Naive thymus-derived CD8-positive, alpha-beta T cell (primary cell): ENCODE measurements at regions not wholly inside any gene's neighbourhood (a gene's known extent, or its start where the extent isn't known, plus 50 kb on each side); places are given as distances from the start of the nearest gene placed in this dataset.
"Not testable (repeated sequence)": the region's sequence is repeated elsewhere in the genome, so short reads cannot be mapped to it uniquely, and the experiment has no call there.

Source experiments
- ATAC-seq, 2 donors: fragments of 150-1000 bp; cut with Tn5 transposase in 1 of 2; sonication (Bioruptor Pico), chemical (Tn5 transposase) in 1 of 2; 1 replicate in 1 of 2; 2 replicates in 1 of 2; pipeline ENCODE4 v1.10.0; 2021; ENCODE audit warnings: mild to moderate bottlenecking in 2 of 2, moderate library complexity in 2 of 2
- POLR2A ChIA-PET: fragments of 350-600 bp; sonication (Branson Sonifier 250); formaldehyde crosslinking; loops from one replicate; lab custom pipeline; 2021; ENCODE audit warnings: antibody characterized with exemption; lab: Charles Lee
- DNase-seq, 10 donors: peaks; one replicate each; pipeline versions ENCODE4 v3.0.0 to v3.0.0-alpha.2; 2020 to 2022
- H3K27ac Mint-ChIP-seq, 10 donors: one replicate each; pipeline ENCODE4 v1.8.0; 2020 to 2022; ENCODE audit warnings: mild to moderate bottlenecking in 10 of 10, mixed read lengths in 10 of 10, moderate library complexity in 4 of 10, inconsistent platforms in 1 of 10
- H3K27me3 Mint-ChIP-seq, 5 donors: one replicate each; pipeline ENCODE4 v1.8.0; 2021 to 2022; ENCODE audit warnings: mixed read lengths in 5 of 5
- H3K36me3 Mint-ChIP-seq, 3 donors: one replicate each; pipeline ENCODE4 v1.8.0; 2020 to 2022; ENCODE audit warnings: mixed read lengths in 3 of 3, mild to moderate bottlenecking in 2 of 3, inconsistent platforms in 1 of 3
- H3K4me1 Mint-ChIP-seq, 4 donors: one replicate each; pipeline ENCODE4 v1.8.0; 2021 to 2022; ENCODE audit warnings: mixed read lengths in 4 of 4
- H3K4me3 Mint-ChIP-seq, 10 donors: one replicate each; pipeline ENCODE4 v1.8.0; 2020 to 2022; ENCODE audit warnings: mild to moderate bottlenecking in 10 of 10, mixed read lengths in 10 of 10, moderate library complexity in 6 of 10, inconsistent platforms in 1 of 10
- H3K9me3 Mint-ChIP-seq, 9 donors: one replicate each; pipeline ENCODE4 v1.8.0; 2020 to 2022; ENCODE audit warnings: mixed read lengths in 9 of 9, mild to moderate bottlenecking in 3 of 9, inconsistent platforms in 1 of 9, moderate library complexity in 1 of 9

- POLR2A ChIA-PET, ATAC-seq, H3K4me1 Mint-ChIP-seq, DNase-seq, H3K4me3 Mint-ChIP-seq, H3K27ac Mint-ChIP-seq, H3K27me3 Mint-ChIP-seq, H3K36me3 Mint-ChIP-seq: not testable (repeated sequence)
- peaks cover 3 to 19% (median 15%) of the 10 kb centered on the region in 9 donors for H3K9me3 Mint-ChIP-seq
These were observed 281.9 kb upstream of the PABPC4L start for GRCh38 chr4:134483514-134483913.

DNA sequence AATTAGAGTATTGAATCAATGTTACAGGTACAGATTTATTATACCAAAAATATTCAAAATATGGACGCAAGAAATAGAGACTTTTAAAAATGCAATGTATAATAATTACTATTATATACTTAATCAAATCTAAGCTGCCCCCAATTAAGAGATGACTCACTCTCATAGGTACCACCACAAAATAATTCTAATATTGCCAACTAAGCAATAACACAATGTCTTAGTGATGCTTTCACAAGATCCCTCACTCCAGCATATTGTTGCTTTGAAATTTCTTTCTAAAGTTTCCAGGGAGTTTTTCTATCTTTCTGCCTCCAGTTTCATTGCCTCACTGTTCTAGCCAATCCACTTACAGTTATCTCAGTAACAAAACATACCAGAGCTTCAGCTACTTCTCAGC lies 270.0 kb upstream of the PABPC4L start:
- H3K4me3 Mint-ChIP-seq, result no peak overlapping the region
- no peaks in the 10 kb centered on the region for H3K27me3 Mint-ChIP-seq
- H3K36me3 Mint-ChIP-seq, result no peaks in the 10 kb centered on the region
- no peak overlapping the region for H3K27ac Mint-ChIP-seq
- ATAC-seq (no peak), DNase-seq (no peak)
- H3K9me3 Mint-ChIP-seq, result peaks cover 3 to 23% (median 7%) of the 10 kb centered on the region in 9 donors
- no peaks in the 10 kb centered on the region for H3K4me1 Mint-ChIP-seq
- POLR2A ChIA-PET, result no interaction called here

DNA sequence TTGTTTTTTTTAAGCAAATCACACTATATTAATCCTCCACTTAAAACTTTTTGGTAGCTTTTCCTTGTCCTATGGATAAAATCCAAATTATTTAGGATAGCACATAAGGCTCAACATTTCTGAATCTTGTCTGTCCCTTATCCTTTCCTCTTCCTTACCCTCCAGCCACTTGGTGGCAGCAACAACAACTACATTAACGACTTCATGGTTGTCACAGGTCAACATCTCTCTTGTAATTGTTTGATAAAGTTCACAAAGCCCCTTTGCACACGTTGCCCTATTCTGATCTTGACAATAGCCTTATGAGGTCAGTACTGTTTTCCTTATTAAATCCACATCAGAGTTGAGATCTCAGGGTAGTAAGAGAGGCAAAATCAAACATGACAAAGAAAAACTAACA lies 269.0 kb upstream of the PABPC4L start:
- Mint-ChIP-seq H3K27me3 (no peaks in the 10 kb centered on the region), H3K36me3 (no peaks in the 10 kb centered on the region), H3K4me3 (no peak overlapping the region), H3K4me1 (no peaks in the 10 kb centered on the region), H3K9me3 (peaks cover 3 to 23% (median 5%) of the 10 kb centered on the region in 9 donors), H3K27ac (no peak overlapping the region)
- POLR2A ChIA-PET, result no interaction called here
- ATAC-seq (no peak), DNase-seq (no peak)

GRCh38 chr4:134465417-134465816 lies 263.8 kb upstream of the PABPC4L start:
- no peaks in the 10 kb centered on the region for H3K36me3 Mint-ChIP-seq
- H3K4me1 Mint-ChIP-seq, result no peaks in the 10 kb centered on the region
- no peak overlapping the region for H3K27ac Mint-ChIP-seq
- POLR2A ChIA-PET, result no interaction called here
- H3K9me3 Mint-ChIP-seq, result peaks cover 0 to 11% (median 2%) of the 10 kb centered on the region in 9 donors
- no peak overlapping the region for H3K4me3 Mint-ChIP-seq
- ATAC-seq (no peak), DNase-seq (no peak)
- no peaks in the 10 kb centered on the region for H3K27me3 Mint-ChIP-seq

DNA sequence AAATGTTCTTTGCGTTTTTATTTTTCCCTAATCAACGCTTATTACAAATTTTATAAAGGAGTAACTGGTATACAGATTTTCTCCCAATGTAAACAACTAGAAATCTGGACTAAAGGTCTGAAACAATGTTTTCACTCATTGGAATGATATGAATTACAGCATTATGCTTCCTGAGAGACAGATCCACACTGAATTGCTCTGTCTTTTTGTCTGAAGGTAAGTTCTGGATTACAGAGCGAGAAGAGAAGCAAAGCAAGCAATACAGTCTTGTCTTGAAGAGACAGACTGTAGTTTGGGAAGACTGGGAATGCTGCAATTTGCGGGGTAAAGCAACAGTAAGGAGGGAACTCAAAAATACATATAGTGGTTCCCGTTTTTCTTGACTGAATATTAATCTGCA lies 262.2 kb upstream of the PABPC4L start:
- no peak overlapping the region for H3K27ac Mint-ChIP-seq
- H3K4me3 Mint-ChIP-seq, result no peak overlapping the region
- DNase-seq, result no peak
- H3K27me3 Mint-ChIP-seq, result no peaks in the 10 kb centered on the region
- H3K4me1 Mint-ChIP-seq, result no peaks in the 10 kb centered on the region
- peaks cover 0 to 18% (median 4%) of the 10 kb centered on the region in 9 donors for H3K9me3 Mint-ChIP-seq
- H3K36me3 Mint-ChIP-seq, result no peaks in the 10 kb centered on the region
- ATAC-seq, result no peak
- POLR2A ChIA-PET, result no interaction called here

DNA sequence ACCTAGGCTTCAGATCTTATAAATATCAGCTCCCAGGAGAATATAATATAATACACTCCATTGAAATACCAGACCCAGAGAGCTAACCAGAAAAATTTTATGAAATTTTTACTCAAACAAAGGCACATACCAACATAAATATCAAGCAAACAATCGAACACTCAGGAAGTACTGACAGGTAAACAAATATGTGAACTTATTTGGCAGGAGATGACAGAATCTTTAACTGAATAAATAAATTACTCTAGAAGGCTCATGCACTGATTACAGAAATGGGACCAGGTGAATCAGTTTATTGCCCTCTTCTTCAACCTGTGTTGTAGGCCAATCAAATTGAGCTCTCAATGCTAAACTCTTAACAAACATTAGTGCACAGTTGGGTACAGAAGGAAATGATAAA lies 225.2 kb upstream of the PABPC4L start:
- Mint-ChIP-seq H3K4me1 (no peaks in the 10 kb centered on the region), H3K9me3 (peaks cover 0 to 9% (median 0%) of the 10 kb centered on the region in 9 donors), H3K36me3 (no peaks in the 10 kb centered on the region), H3K27ac (no peak overlapping the region), H3K4me3 (no peak overlapping the region), H3K27me3 (no peaks in the 10 kb centered on the region)
- DNase-seq (no peak), ATAC-seq (no peak)
- POLR2A ChIA-PET, result no interaction called here

DNA sequence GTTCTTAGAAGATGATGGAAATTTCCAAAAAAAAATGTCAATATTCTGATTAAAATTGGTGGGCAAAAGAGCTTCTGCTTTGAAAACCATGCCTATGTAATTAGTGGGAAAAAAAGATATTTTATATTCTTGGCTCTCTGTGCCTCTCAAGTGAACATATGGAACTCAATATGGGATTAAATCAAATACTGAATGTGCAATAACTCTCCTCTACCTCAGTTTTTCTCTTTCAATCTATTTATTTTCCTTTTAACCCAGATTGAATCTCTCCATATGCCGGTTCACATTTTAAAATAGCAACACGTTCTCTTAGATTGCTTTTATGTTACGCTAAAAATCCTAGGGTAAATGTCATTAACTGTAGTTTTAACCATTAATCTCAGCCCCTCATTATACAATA lies 224.2 kb upstream of the PABPC4L start:
- H3K36me3 Mint-ChIP-seq, result no peaks in the 10 kb centered on the region
- H3K27me3 Mint-ChIP-seq, result no peaks in the 10 kb centered on the region
- H3K9me3 Mint-ChIP-seq, result peaks cover 0 to 3% (median 0%) of the 10 kb centered on the region in 9 donors
- no peak overlapping the region for H3K4me3 Mint-ChIP-seq
- H3K27ac Mint-ChIP-seq, result no peak overlapping the region
- POLR2A ChIA-PET, result no interaction called here
- no peak for DNase-seq
- ATAC-seq, result no peak
- H3K4me1 Mint-ChIP-seq, result no peaks in the 10 kb centered on the region

GRCh38 chr4:134422776-134423175 lies 221.2 kb upstream of the PABPC4L start:
- POLR2A ChIA-PET, result no interaction called here

GRCh38 chr4:134421734-134422133 lies 220.1 kb upstream of the PABPC4L start:
- peaks cover 0 to 23% (median 4%) of the 10 kb centered on the region in 9 donors for H3K9me3 Mint-ChIP-seq
- no peak for DNase-seq
- H3K27ac Mint-ChIP-seq, result no peak overlapping the region
- H3K4me3 Mint-ChIP-seq, result no peak overlapping the region
- no peaks in the 10 kb centered on the region for H3K4me1 Mint-ChIP-seq
- POLR2A ChIA-PET, result no interaction called here
- H3K27me3 Mint-ChIP-seq, result no peaks in the 10 kb centered on the region
- ATAC-seq, result no peak
- no peaks in the 10 kb centered on the region for H3K36me3 Mint-ChIP-seq

More at GRCh38 chr4:134422776-134423175, 221.2 kb upstream of the PABPC4L start:
- H3K9me3 Mint-ChIP-seq, result peaks cover 0 to 23% (median 3%) of the 10 kb centered on the region in 9 donors
- no peak overlapping the region for H3K27ac Mint-ChIP-seq
- no peaks in the 10 kb centered on the region for H3K36me3 Mint-ChIP-seq
- H3K4me3 Mint-ChIP-seq, result no peak overlapping the region
- no peaks in the 10 kb centered on the region for H3K27me3 Mint-ChIP-seq
- no peak for DNase-seq
- no peak for ATAC-seq
- H3K4me1 Mint-ChIP-seq, result no peaks in the 10 kb centered on the region

- H3K27me3 Mint-ChIP-seq, result no peaks in the 10 kb centered on the region
- no peaks in the 10 kb centered on the region for H3K36me3 Mint-ChIP-seq
- no peak overlapping the region for H3K27ac Mint-ChIP-seq
- DNase-seq (no peak), ATAC-seq (no peak)
- H3K4me1 Mint-ChIP-seq, result no peaks in the 10 kb centered on the region
- POLR2A ChIA-PET, result no interaction called here
- no peak overlapping the region for H3K4me3 Mint-ChIP-seq
- peaks cover 0 to 4% (median 0%) of the 10 kb centered on the region in 9 donors for H3K9me3 Mint-ChIP-seq
These were observed 207.3 kb upstream of the PABPC4L start for GRCh38 chr4:134408897-134409296.

DNA sequence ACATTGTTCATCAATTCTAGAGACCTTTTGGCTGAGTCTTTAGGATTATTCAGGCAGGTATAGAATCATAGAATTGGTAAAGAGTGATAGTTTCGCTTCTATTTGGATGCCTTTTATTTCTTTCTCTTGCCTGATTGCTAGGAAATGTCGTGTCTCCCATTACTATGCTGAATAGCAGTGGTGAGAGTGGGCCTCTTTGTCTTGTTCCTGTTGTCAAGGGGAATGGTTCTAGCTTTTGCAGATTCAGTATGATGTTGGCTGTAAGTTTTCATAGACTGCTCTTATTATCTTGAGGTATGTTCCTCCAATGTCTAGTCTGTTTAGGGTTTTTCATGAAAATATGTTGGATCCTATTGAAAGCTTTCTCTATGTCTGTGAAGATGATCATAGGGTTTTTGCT lies 200.2 kb upstream of the PABPC4L start:
- Mint-ChIP-seq H3K36me3 (no peaks in the 10 kb centered on the region), H3K4me1 (no peaks in the 10 kb centered on the region), H3K9me3 (peaks cover 5 to 39% (median 19%) of the 10 kb centered on the region in 9 donors), H3K27me3 (no peaks in the 10 kb centered on the region), H3K27ac (no peak overlapping the region), H3K4me3 (no peak overlapping the region)
- POLR2A ChIA-PET, result no interaction called here
- ATAC-seq (no peak), DNase-seq (no peak)

GRCh38 chr4:134393592-134393991 lies 192.0 kb upstream of the PABPC4L start:
- no peaks in the 10 kb centered on the region for H3K27me3 Mint-ChIP-seq
- POLR2A ChIA-PET, result no interaction called here
- no peaks in the 10 kb centered on the region for H3K4me1 Mint-ChIP-seq
- ATAC-seq (no peak), DNase-seq (no peak)
- no peak overlapping the region for H3K27ac Mint-ChIP-seq
- H3K9me3 Mint-ChIP-seq, result peaks cover 9 to 36% (median 15%) of the 10 kb centered on the region in 9 donors
- H3K36me3 Mint-ChIP-seq, result peaks cover 0 to 5% (median 0%) of the 10 kb centered on the region in 3 donors
- no peak overlapping the region for H3K4me3 Mint-ChIP-seq

- no peak for ATAC-seq
- Mint-ChIP-seq H3K4me3 (no peak overlapping the region), H3K36me3 (no peaks in the 10 kb centered on the region), H3K27me3 (no peaks in the 10 kb centered on the region), H3K9me3 (peaks cover 0 to 28% (median 3%) of the 10 kb centered on the region in 9 donors), H3K27ac (no peak overlapping the region), H3K4me1 (no peaks in the 10 kb centered on the region)
- POLR2A ChIA-PET, result no interaction called here
- DNase-seq, result no peak
These were observed 188.7 kb upstream of the PABPC4L start for GRCh38 chr4:134390319-134390718.

DNA sequence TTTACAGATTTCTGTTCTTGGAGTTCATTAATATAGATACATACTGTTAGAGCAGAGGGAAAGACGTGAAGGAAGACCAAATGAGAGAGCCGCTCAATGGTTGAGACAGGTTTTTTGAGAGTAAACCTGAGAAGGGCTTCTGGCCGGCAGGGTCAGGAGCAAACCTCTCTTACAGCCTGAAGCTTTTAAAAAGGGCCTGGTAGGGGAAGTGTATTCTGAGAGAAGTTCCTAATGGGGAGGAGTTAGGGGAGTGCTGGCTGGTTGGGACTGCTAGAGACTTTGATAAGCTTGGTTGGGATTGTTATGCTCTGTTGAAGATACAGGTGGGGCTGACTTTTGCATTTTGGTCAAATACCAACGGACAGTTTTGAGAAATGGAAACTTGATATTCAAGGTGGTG lies 186.8 kb upstream of the PABPC4L start:
- Mint-ChIP-seq H3K9me3 (peaks cover 0 to 28% (median 2%) of the 10 kb centered on the region in 9 donors), H3K27me3 (no peaks in the 10 kb centered on the region), H3K4me3 (no peak overlapping the region), H3K27ac (no peak overlapping the region), H3K36me3 (no peaks in the 10 kb centered on the region), H3K4me1 (no peaks in the 10 kb centered on the region)
- no peak for DNase-seq
- POLR2A ChIA-PET, result no interaction called here
- no peak for ATAC-seq
